ENCODE measurements at regions not wholly inside any gene's neighbourhood (a gene's known extent, or its start where the extent isn't known, plus 50 kb on each side); places are given as distances from the start of the nearest gene placed in this dataset.
"Not testable (repeated sequence)": the region's sequence is repeated elsewhere in the genome, so short reads cannot be mapped to it uniquely, and the experiment has no call there.

DNA sequence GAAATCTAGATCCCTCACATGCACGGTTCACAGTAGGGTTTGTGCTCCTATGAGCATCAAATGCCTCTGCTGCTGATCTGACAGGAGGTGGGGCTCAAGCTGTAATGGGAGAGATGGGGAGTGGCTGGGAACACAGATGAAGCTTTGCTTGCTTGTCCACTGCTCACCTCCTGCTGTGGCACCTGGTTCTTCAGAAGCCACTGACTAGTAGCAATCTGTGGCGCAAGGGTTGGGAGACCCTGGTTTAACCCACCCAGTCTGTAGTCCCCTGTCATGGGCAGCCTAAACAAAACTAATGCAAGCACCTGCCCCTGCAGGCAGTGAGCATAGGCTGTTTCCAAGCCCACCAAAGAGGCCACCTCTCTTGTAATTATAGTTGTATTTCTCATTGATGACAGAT is 116.6 kb downstream of the SHOX start:
- peaks cover 25% of the 10 kb centered on the region for H3K27me3 Mint-ChIP-seq (ENCODE audit: low read depth, poor library complexity)
- H3K9me3 Mint-ChIP-seq, result peaks cover 21% of the 10 kb centered on the region
- no peak for DNase-seq
- H3K36me3 Mint-ChIP-seq (ENCODE audit: low read depth), result peaks cover 4% of the 10 kb centered on the region
- H3K4me1 Mint-ChIP-seq, result no peaks in the 10 kb centered on the region
- H3K4me3 Mint-ChIP-seq, result no peak overlapping the region
- no peak overlapping the region for H3K27ac Mint-ChIP-seq
- TF ChIP-seq, protein P1, sequence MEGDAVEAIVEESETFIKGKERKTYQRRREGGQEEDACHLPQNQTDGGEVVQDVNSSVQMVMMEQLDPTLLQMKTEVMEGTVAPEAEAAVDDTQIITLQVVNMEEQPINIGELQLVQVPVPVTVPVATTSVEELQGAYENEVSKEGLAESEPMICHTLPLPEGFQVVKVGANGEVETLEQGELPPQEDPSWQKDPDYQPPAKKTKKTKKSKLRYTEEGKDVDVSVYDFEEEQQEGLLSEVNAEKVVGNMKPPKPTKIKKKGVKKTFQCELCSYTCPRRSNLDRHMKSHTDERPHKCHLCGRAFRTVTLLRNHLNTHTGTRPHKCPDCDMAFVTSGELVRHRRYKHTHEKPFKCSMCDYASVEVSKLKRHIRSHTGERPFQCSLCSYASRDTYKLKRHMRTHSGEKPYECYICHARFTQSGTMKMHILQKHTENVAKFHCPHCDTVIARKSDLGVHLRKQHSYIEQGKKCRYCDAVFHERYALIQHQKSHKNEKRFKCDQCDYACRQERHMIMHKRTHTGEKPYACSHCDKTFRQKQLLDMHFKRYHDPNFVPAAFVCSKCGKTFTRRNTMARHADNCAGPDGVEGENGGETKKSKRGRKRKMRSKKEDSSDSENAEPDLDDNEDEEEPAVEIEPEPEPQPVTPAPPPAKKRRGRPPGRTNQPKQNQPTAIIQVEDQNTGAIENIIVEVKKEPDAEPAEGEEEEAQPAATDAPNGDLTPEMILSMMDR (IDR thresholded peaks at IDR 0.05), result no peak

DNA sequence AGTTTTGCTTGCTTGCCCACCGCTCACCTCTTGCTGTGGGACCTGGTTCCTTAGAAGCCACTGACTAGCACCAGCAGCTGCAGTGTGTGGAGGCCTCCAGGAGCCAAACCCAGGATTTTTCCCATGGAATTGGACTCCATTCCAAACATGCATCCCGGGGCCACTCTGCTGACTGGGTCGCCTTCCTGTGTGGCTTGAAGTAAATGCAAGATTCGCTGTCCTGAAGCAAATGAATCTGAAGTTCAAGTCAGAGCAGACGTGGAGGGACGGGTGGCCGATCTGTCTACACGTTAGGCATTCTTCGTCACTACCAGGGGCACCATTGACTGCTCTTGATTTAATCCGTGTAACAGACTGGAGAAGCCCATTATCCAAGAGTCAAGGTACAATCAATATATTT is 109.0 kb downstream of the SHOX start:
- Mint-ChIP-seq H3K27ac (no peak overlapping the region), H3K4me1 (peaks cover 1% of the 10 kb centered on the region)

GRCh38 chrX:737021-737420 is 106.4 kb downstream of the SHOX start:
- H3K4me1 Mint-ChIP-seq; H3K27ac Mint-ChIP-seq; H3K36me3 Mint-ChIP-seq (ENCODE audit: low read depth); H3K4me3 Mint-ChIP-seq; DNase-seq: not testable (repeated sequence)
- peaks cover 11% of the 10 kb centered on the region for H3K9me3 Mint-ChIP-seq
- H3K27me3 Mint-ChIP-seq (ENCODE audit: low read depth, poor library complexity), result peaks cover 35% of the 10 kb centered on the region

More for the DNA sequence above, 109.0 kb downstream of the SHOX start:
- Mint-ChIP-seq H3K4me3 (no peak overlapping the region), H3K27me3 (ENCODE audit: low read depth, poor library complexity) (peaks cover 30% of the 10 kb centered on the region), H3K9me3 (peaks cover 33% of the 10 kb centered on the region), H3K36me3 (ENCODE audit: low read depth) (peaks cover 4% of the 10 kb centered on the region)
- DNase-seq, result no peak
- TF ChIP-seq, protein P1 (IDR thresholded peaks at IDR 0.05), result no peak

DNA sequence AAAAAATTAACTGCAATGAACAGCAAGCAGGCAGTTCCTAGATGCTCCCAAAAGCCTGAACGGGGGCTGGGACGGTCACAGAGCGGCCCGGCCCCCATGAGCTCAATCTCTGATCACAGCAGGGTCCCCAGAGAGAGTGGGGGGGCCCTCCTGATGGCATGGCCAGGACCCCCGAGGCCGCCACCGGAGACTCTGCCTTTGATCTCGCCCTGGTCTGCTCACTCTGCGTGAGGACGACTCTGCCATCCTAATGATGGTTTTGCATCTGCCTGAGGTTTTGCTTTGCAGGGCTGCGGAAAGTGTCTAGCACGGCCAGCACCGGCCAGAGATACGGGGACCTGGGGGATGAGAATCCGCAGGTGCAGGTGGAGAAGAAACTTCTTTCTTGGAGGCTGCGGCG is 103.8 kb downstream of the SHOX start:
- TF ChIP-seq, protein P1 (IDR thresholded peaks at IDR 0.05), result no peak
- Mint-ChIP-seq H3K4me3 (no peak overlapping the region), H3K36me3 (ENCODE audit: low read depth) (no peaks in the 10 kb centered on the region), H3K27ac (no peak overlapping the region), H3K4me1 (peaks cover 8% of the 10 kb centered on the region), H3K27me3 (ENCODE audit: low read depth, poor library complexity) (peaks cover 35% of the 10 kb centered on the region), H3K9me3 (peaks cover 4% of the 10 kb centered on the region)
- DNase-seq, result no peak

- TF ChIP-seq, protein P1 (IDR thresholded peaks at IDR 0.05), result no peak
- Mint-ChIP-seq H3K27ac (no peak overlapping the region), H3K9me3 (peaks cover 4% of the 10 kb centered on the region), H3K4me1 (peaks cover 8% of the 10 kb centered on the region), H3K4me3 (no peak overlapping the region), H3K27me3 (ENCODE audit: low read depth, poor library complexity) (peaks cover 35% of the 10 kb centered on the region), H3K36me3 (ENCODE audit: low read depth) (no peaks in the 10 kb centered on the region)
- no peak for DNase-seq
Observed at GRCh38 chrX:733961-734360, 103.4 kb downstream of the SHOX start.

DNA sequence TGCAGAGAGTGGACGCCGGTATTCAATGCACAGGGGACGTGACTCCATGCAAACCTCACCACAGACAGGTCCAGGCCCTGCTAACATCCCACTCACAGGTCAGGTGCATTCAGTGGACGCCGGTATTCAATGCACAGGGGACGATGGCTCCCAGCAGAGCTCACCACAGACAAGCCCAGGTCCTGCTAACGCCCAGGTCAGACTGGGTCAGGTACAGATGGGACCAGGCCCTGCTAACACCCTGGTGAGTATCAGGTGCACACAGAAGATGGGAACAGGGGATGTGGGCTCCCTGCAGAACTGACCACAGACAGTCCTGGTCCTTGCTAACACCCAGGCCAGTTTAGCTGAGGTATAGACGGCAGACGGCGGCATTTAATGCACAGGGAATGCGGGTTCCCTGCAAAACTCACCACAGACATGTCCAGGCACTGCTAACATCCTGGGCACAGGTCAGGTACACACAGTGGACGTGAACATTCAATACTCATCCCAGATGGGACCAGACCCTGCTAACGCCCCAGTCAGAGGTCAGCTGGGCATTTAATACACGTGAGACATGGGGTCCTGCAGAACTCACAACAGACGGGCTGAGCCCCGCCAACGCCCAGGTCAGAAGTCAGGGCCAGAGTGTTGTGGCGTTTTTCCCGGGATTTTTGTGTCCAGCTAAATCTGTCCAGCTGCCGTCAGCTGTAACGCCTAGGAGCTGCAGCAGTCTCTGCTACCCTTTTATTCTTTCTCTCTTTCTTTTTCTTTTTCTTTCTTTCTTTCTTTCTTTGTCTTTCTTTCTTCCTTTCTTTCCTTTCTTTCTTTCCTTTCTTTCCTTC is 99.2 kb downstream of the SHOX start:
- H3K4me1 Mint-ChIP-seq, result peaks cover 13% of the 10 kb centered on the region
- no peak for DNase-seq
- H3K9me3 Mint-ChIP-seq, result peaks cover 12% of the 10 kb centered on the region
- peaks cover 25% of the 10 kb centered on the region for H3K27me3 Mint-ChIP-seq (ENCODE audit: low read depth, poor library complexity)
- TF ChIP-seq, protein P1 (IDR thresholded peaks at IDR 0.05), result no peak
- H3K36me3 Mint-ChIP-seq (ENCODE audit: low read depth), result no peaks in the 10 kb centered on the region
- H3K27ac Mint-ChIP-seq, result no peak overlapping the region
- no peak overlapping the region for H3K4me3 Mint-ChIP-seq

DNA sequence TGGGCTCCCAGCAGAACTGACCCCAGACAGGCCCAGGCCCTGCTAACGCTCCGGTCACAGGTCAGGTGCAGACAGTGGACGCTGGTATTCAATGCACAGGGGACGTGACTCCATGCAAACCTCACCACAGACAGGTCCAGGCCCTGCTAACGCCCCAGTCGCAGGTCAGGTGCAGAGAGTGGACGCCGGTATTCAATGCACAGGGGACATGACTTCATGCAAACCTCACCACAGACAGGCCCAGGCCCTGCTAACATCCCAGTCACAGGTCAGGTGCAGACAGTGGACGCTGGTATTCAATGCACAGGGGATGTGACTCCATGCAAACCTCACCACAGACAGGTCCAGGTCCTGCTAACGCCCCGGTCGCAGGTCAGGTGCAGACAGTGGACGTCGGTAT is 98.5 kb downstream of the SHOX start:
- not testable (repeated sequence) for H3K27ac Mint-ChIP-seq; DNase-seq; H3K4me3 Mint-ChIP-seq; H3K36me3 Mint-ChIP-seq (ENCODE audit: low read depth); H3K4me1 Mint-ChIP-seq
- Mint-ChIP-seq H3K27me3 (ENCODE audit: low read depth, poor library complexity) (peaks cover 18% of the 10 kb centered on the region), H3K9me3 (peaks cover 18% of the 10 kb centered on the region)

- not testable (repeated sequence) for H3K4me1 Mint-ChIP-seq; H3K27ac Mint-ChIP-seq; DNase-seq; H3K4me3 Mint-ChIP-seq; H3K36me3 Mint-ChIP-seq (ENCODE audit: low read depth)
- peaks cover 15% of the 10 kb centered on the region for H3K27me3 Mint-ChIP-seq (ENCODE audit: low read depth, poor library complexity)
- peaks cover 22% of the 10 kb centered on the region for H3K9me3 Mint-ChIP-seq
Observed at GRCh38 chrX:728639-729038, 98.0 kb downstream of the SHOX start.
